Motor neuron (in vitro differentiated cells): ENCODE measurements at regions not wholly inside any gene's neighbourhood (a gene's known extent, or its start where the extent isn't known, plus 50 kb on each side); places are given as distances from the start of the nearest gene placed in this dataset.
A peak's percentile ranks its signal among the peaks of the same experiment; 100 is the strongest.

Experiments used
- ATAC-seq, 8 experiments: fragments of 200-7000 bp; cut with Tn5 transposase; replicated peaks in 6 of 8; 2 replicates each; pipeline ENCODE4 v1.8.0; 2021; ENCODE audit warnings: mild to moderate bottlenecking in 8 of 8, moderate library complexity in 8 of 8
- H3K27ac ChIP-seq, 2 donors: fragments of 250-450 bp; sonication (Bioruptor Pico); 2 replicates each; pipeline ENCODE4 v1.9.0; 2021; ENCODE audit warnings: antibody characterized with exemption in 2 of 2, mild to moderate bottlenecking in 2 of 2, moderate library complexity in 1 of 2
- H3K4me1 ChIP-seq, 2 donors: fragments of 250-450 bp; sonication (Bioruptor Pico); replicated peaks in 1 of 2; 2 replicates each; pipeline ENCODE4 v1.6.1; 2021; ENCODE audit warnings: antibody characterized with exemption in 2 of 2, mild to moderate bottlenecking in 2 of 2, moderate library complexity in 1 of 2
- H3K4me3 ChIP-seq, 5 donors: fragments of 250-450 bp; sonication (Bioruptor Pico); 2 replicates each; pipeline ENCODE4 v1.9.0; 2021; ENCODE audit warnings: antibody characterized with exemption in 5 of 5, mild to moderate bottlenecking in 5 of 5, moderate library complexity in 4 of 5
- WGBS, 10 experiments: fragments of 450-650 bp; shearing (Covaris generic); methylation state at CpG; one replicate each; pipeline ENCODE4 v1.0.0; 2022; 5-methylcytosine and 5-hydroxymethylcytosine counted together
- in situ Hi-C, 9 experiments: fragments of 400-800 bp; cut with MboI; loops; one replicate each; pipeline ENCODE4 v1.15.0; 2021; ENCODE audit warnings: low sequenced_read_pairs in 9 of 9, low pct_unique_long_range_greater_than_20kb in 2 of 9; ENCODE audit not compliant: unreplicated experiment in 9 of 9

GRCh38 chr20:1832634-1833033 is 62.6 kb upstream of the SIRPA start:
- ATAC-seq, result peak in 1 of 8 experiments; percentile 23
- Histone ChIP-seq H3K4me3 (no peak overlapping the region), H3K27ac (no peak overlapping the region), H3K4me1 (peaks cover 0 to 16% of the 10 kb centered on the region in 2 donors)
- in situ Hi-C loops, result no loop called here
- WGBS, 10 experiments, result 37 to 100% (median 60%) methylated on average over 1 to 4 of the region's 13 CpGs; no CpG with 5 or more reads in 5 of the 10 experiments

DNA sequence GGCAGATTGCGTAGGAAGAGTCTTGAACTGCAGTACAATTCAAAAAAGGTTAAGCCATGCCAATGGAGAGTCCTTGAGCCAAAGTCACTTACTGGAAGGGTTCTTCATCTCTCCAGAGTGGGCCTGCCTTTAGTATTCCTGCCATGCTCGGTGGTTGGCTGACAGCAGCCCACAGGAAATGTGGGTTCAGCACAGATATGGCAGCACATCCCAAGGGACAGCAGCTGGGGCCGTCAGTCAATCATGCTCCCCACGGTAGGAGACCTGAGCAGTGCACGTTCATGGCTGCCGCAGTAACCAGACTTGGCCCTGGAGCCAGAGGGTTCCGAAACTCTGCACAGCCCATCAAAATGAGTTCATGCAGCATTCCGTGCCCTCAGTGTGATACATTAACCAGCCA is 63.6 kb upstream of the SIRPA start:
- in situ Hi-C loops, result no loop called here
- Histone ChIP-seq H3K4me3 (no peak overlapping the region), H3K4me1 (peaks cover 0 to 18% of the 10 kb centered on the region in 2 donors), H3K27ac (no peak overlapping the region)
- no peak for ATAC-seq
- WGBS, 10 experiments, result 60 to 90% (median 83%) methylated on average over 1 to 8 of the region's 8 CpGs; no CpG with 5 or more reads in 2 of the 10 experiments

DNA sequence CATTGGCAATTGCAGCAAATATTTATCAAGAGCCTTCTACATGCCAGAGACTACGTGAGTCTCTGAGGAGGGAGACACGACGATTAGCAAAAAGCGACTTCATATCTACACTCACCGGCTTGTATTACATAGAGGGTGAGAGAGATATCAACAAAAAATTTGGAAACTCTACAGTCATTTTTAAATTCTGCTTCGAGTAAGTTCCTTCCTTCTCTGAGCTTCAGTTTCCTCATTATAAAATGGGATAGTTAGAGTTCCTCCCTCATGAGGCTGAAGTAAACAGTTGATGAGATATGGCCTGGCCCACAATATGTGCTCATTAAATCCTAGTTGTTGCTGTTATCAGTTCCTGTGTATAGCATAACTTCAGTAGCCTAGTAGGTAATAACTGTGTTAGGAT is 64.1 kb upstream of the SIRPA start:
- in situ Hi-C loops, result no loop called here
- no peak for ATAC-seq
- peaks cover 0 to 18% of the 10 kb centered on the region in 2 donors for H3K4me1 ChIP-seq
- WGBS, 10 experiments, result 52 to 83% (median 76%) methylated on average over 2 to 6 of the region's 6 CpGs; no CpG with 5 or more reads in 3 of the 10 experiments
- no peak overlapping the region for H3K27ac ChIP-seq
- no peak overlapping the region for H3K4me3 ChIP-seq

GRCh38 chr20:1830240-1830639 is 65.0 kb upstream of the SIRPA start:
- Histone ChIP-seq H3K4me3 (no peak overlapping the region), H3K4me1 (peaks cover 0 to 14% of the 10 kb centered on the region in 2 donors), H3K27ac (no peak overlapping the region)
- 0 to 80% (median 8%) methylated on average over 1 to 4 of the region's 7 CpGs; no CpG with 5 or more reads in 7 of the 10 experiments for WGBS, 10 experiments
- in situ Hi-C loops, result no loop called here
- ATAC-seq, result peak in 6 of 8 experiments; percentile 12 to 95 (median 68)

GRCh38 chr20:1829531-1829930 is 65.7 kb upstream of the SIRPA start:
- peaks cover 0 to 14% of the 10 kb centered on the region in 2 donors for H3K4me1 ChIP-seq
- in situ Hi-C loops, result no loop called here
- no peak overlapping the region for H3K27ac ChIP-seq
- WGBS, 10 experiments, result 0 to 92% (median 64%) methylated on average over 1 to 8 of the region's 9 CpGs; no CpG with 5 or more reads in 4 of the 10 experiments
- no peak for ATAC-seq
- no peak overlapping the region for H3K4me3 ChIP-seq

GRCh38 chr20:1828786-1829131 is 66.4 kb upstream of the SIRPA start:
- in situ Hi-C loops, result no loop called here
- H3K4me3 ChIP-seq, result no peak overlapping the region
- no peak for ATAC-seq
- whole genome bisulfite sequencing, 10 experiments, result 80 to 83% methylated on average over 1 of the region's 1 CpG; no CpG with 5 or more reads in 8 of the 10 experiments
- H3K27ac ChIP-seq, result no peak overlapping the region
- H3K4me1 ChIP-seq, result peaks cover 0 to 10% of the 10 kb centered on the region in 2 donors

GRCh38 chr20:1827974-1828785 is 67.0 kb upstream of the SIRPA start:
- in situ Hi-C loops, result no loop called here
- Histone ChIP-seq H3K27ac (no peak overlapping the region), H3K4me3 (no peak overlapping the region), H3K4me1 (peaks cover 0 to 10% of the 10 kb centered on the region in 2 donors)
- WGBS, 10 experiments, result 23 to 90% (median 44%) methylated on average over 1 to 12 of the region's 13 CpGs; no CpG with 5 or more reads in 1 of the 10 experiments
- peak in 7 of 8 experiments; percentile 40 to 95 (median 92) for ATAC-seq

DNA sequence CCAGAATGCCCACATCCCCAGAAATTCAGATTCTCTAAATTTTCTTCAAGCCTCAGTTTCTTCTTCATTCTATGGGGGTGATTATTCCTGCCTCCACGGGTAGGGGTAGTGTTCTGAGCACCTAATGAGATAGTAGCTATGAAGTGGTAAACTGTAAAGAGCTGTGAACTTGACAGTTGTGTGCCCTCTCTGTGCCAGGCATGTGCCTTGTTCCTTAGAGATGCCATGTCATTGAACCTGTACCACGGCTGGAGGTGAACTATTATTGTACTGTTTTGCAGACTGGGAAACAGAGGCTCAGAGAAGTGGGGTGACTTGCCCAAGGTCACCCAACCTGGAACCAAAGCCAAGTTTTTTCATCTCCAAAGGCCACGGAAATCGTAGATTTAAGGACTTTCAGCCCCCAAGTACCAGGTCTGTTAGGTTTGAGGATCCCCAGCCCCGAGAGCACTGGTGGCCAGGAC is 67.7 kb upstream of the SIRPA start:
- no peak overlapping the region for H3K4me3 ChIP-seq
- WGBS, 10 experiments, result 34 to 89% (median 63%) methylated on average over 1 to 5 of the region's 5 CpGs; no CpG with 5 or more reads in 2 of the 10 experiments
- ATAC-seq, result no peak
- H3K4me1 ChIP-seq, result peaks cover 0 to 7% of the 10 kb centered on the region in 2 donors
- H3K27ac ChIP-seq, result no peak overlapping the region
- in situ Hi-C loops, result no loop called here

DNA sequence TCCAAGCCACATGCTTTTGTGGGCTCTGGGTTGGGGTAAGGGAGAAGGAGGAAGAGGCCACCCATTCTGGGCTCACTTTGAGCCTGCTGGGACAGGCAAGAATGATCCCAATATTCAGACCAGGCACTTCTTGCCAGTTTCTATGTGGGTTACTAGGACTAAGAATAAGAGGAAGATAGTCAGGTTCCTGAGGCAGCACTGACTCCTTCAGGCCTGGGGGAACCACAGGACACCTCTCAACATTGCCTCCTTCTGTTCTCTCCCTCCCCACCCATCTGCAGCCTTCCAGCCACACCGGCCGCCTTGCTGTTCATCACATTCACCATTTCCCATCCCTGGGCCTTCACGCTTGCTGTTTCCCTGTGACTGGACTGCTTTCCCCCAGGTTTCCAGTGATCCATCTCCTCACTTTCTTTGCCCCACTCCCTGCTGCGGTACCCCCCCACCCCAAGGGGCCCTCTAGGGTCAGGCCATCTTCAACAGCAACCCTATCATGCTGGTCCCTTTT is 69.2 kb upstream of the SIRPA start:
- no peak overlapping the region for H3K4me3 ChIP-seq
- in situ Hi-C loops, result no loop called here
- no peak overlapping the region for H3K27ac ChIP-seq
- 92 to 100% (median 97%) methylated on average over 1 to 4 of the region's 4 CpGs; no CpG with 5 or more reads in 7 of the 10 experiments for WGBS, 10 experiments
- H3K4me1 ChIP-seq, result peaks cover 0 to 6% of the 10 kb centered on the region in 2 donors
- ATAC-seq, result no peak

DNA sequence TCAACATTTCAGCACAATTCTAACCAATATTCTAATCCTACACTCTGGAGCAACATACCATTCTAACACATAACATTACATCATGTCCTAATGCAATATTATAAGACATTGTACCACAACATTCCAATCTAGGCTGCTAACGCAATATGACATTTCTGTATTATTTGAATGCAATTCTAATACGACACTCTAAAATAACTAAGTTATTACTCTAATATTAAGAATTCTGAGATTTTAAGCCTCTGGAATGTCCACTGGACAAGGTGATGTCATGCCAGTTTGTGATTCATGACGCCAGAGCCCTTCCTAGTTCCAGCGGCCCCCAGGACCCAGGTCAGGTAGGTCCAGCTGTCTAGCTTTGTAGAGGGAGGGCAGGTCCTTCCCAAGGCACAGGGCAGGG is 69.7 kb upstream of the SIRPA start:
- in situ Hi-C loops, result no loop called here
- no peak for ATAC-seq
- Histone ChIP-seq H3K4me1 (peaks cover 0 to 6% of the 10 kb centered on the region in 2 donors), H3K4me3 (no peak overlapping the region), H3K27ac (no peak overlapping the region)
- WGBS, 10 experiments, result 0 to 100% (median 82%) methylated on average over 1 to 4 of the region's 4 CpGs; no CpG with 5 or more reads in 2 of the 10 experiments

GRCh38 chr20:1824834-1825233 is 70.4 kb upstream of the SIRPA start:
- no peak for ATAC-seq
- in situ Hi-C loops, result no loop called here
- WGBS, 10 experiments, result 76 to 100% (median 88%) methylated on average over 1 to 4 of the region's 4 CpGs; no CpG with 5 or more reads in 4 of the 10 experiments
- peaks cover 0 to 6% of the 10 kb centered on the region in 2 donors for H3K4me1 ChIP-seq
- no peak overlapping the region for H3K27ac ChIP-seq
- H3K4me3 ChIP-seq, result no peak overlapping the region

- no peak for ATAC-seq
- Histone ChIP-seq H3K4me1 (peaks cover 0 to 8% of the 10 kb centered on the region in 2 donors), H3K4me3 (no peak overlapping the region), H3K27ac (no peak overlapping the region)
- in situ Hi-C loops, result no loop called here
Observed at GRCh38 chr20:1824181-1824580, 71.0 kb upstream of the SIRPA start.

- Histone ChIP-seq H3K4me1 (peaks cover 0 to 12% of the 10 kb centered on the region in 2 donors), H3K4me3 (no peak overlapping the region), H3K27ac (no peak overlapping the region)
- in situ Hi-C loops, result no loop called here
- no peak for ATAC-seq
- WGBS, 10 experiments, result 38 to 89% (median 73%) methylated on average over 2 to 5 of the region's 5 CpGs; no CpG with 5 or more reads in 2 of the 10 experiments
Observed at GRCh38 chr20:1823450-1823844, 71.8 kb upstream of the SIRPA start.
